ENCODE measurements at regions not wholly inside any gene's neighbourhood (a gene's known extent, or its start where the extent isn't known, plus 50 kb on each side); places are given as distances from the start of the nearest gene placed in this dataset.

GRCh38 chr5:91652678-91653077 lies 269.6 kb upstream of the ARRDC3 start:
- ATAC-seq (no peak), DNase-seq (ENCODE audit: low read depth, low spot score) (no peak)
- H3K4me1 ChIP-seq (ENCODE audit: control insufficient read depth, insufficient read depth, low read length), result no peaks in the 10 kb centered on the region
- BruUV-seq (replicated peaks), result no TSS peak
- H3K4me3 ChIP-seq (ENCODE audit: low read depth in 2 of 2, low read length in 2 of 2), result no peak overlapping the region
- intact Hi-C loops (cut with micrococcal nuclease; ENCODE audit: unreplicated experiment), result no loop called here
- ChIA-PET POLR2A (no interaction called here), CTCF (no interaction called here)
- H3K27ac ChIP-seq (ENCODE audit: low read length), result no peak overlapping the region
- no peaks in the 10 kb centered on the region for H3K27me3 ChIP-seq (ENCODE audit: control insufficient read depth, insufficient read depth, low read length)
- no peaks in the 10 kb centered on the region for H3K36me3 ChIP-seq (ENCODE audit: control insufficient read depth, insufficient read depth, low read length)
- in situ Hi-C loops (cut with HindIII; ENCODE audit: low pct_unique_long_range_greater_than_20kb, low sequenced_read_pairs), result no loop called here
- no peaks in the 10 kb centered on the region for H3K9me3 ChIP-seq (ENCODE audit: control insufficient read depth, insufficient read depth, low read depth, low read length)
- TF ChIP-seq POLR2AphosphoS5 (IDR thresholded peaks at IDR 0.05; ENCODE audit: low read depth, low read length) (no peak), REST (IDR thresholded peaks at IDR 0.05; ENCODE audit: insufficient read depth in 1 of 2, low read depth in 2 of 2, low read length in 1 of 2) (no peak), TCF7L2 (IDR thresholded peaks at IDR 0.05; ENCODE audit: low read depth, low read length) (no peak), SIN3A (IDR thresholded peaks at IDR 0.05; ENCODE audit: borderline replicate concordance, insufficient read depth, low read depth, low read length) (no peak), CTCF (IDR thresholded peaks at IDR 0.05) (no peak)

GRCh38 chr5:91651704-91652103 lies 268.6 kb upstream of the ARRDC3 start:
- Histone ChIP-seq H3K27ac (ENCODE audit: low read length) (no peak overlapping the region), H3K9me3 (ENCODE audit: control insufficient read depth, insufficient read depth, low read depth, low read length) (no peaks in the 10 kb centered on the region), H3K27me3 (ENCODE audit: control insufficient read depth, insufficient read depth, low read length) (no peaks in the 10 kb centered on the region), H3K4me3 (ENCODE audit: low read depth in 2 of 2, low read length in 2 of 2) (no peak overlapping the region), H3K4me1 (ENCODE audit: control insufficient read depth, insufficient read depth, low read length) (no peaks in the 10 kb centered on the region), H3K36me3 (ENCODE audit: control insufficient read depth, insufficient read depth, low read length) (no peaks in the 10 kb centered on the region)
- DNase-seq (ENCODE audit: low read depth, low spot score), result no peak
- ATAC-seq, result no peak
- TF ChIP-seq CTCF (IDR thresholded peaks at IDR 0.05) (no peak), REST (IDR thresholded peaks at IDR 0.05; ENCODE audit: insufficient read depth in 1 of 2, low read depth in 2 of 2, low read length in 1 of 2) (no peak), SIN3A (IDR thresholded peaks at IDR 0.05; ENCODE audit: borderline replicate concordance, insufficient read depth, low read depth, low read length) (no peak), TCF7L2 (IDR thresholded peaks at IDR 0.05; ENCODE audit: low read depth, low read length) (no peak), POLR2AphosphoS5 (IDR thresholded peaks at IDR 0.05; ENCODE audit: low read depth, low read length) (no peak)
- intact Hi-C loops (cut with micrococcal nuclease; ENCODE audit: unreplicated experiment), result no loop called here
- CTCF ChIA-PET, result no interaction called here
- BruUV-seq (replicated peaks), result no TSS peak
- POLR2A ChIA-PET, result no interaction called here
- in situ Hi-C loops (cut with HindIII; ENCODE audit: low pct_unique_long_range_greater_than_20kb, low sequenced_read_pairs), result no loop called here
